ENCODE measurements at regions not wholly inside any gene's neighbourhood (a gene's known extent, or its start where the extent isn't known, plus 50 kb on each side); places are given as distances from the start of the nearest gene placed in this dataset.
A peak's percentile ranks its signal among the peaks of the same experiment; 100 is the strongest.

GRCh38 chr3:81864272-81864671, 102.8 kb upstream of the GBE1 start:
- FAIRE-seq (no peak), DNase-seq (ENCODE audit: insufficient read length, low spot score) (no peak)
- TF ChIP-seq POU2F2 (IDR thresholded peaks at IDR 0.05; ENCODE audit: low read depth, low read length) (no peak), POLR2A (IDR thresholded peaks at IDR 0.05; ENCODE audit: low read depth, low read length) (no peak), SPI1 (IDR thresholded peaks at IDR 0.05; ENCODE audit: low read depth, low read length) (no peak), PAX5 (IDR thresholded peaks at IDR 0.05; ENCODE audit: insufficient read depth, low read length, severe bottlenecking) (no peak), POLR2AphosphoS5 (IDR thresholded peaks at IDR 0.05; ENCODE audit: low read depth, low read length) (no peak), TAF1 (IDR thresholded peaks at IDR 0.05; ENCODE audit: low read depth, low read length) (no peak)

- FAIRE-seq = no peak
- TF ChIP-seq SPI1 (IDR thresholded peaks at IDR 0.05; ENCODE audit: low read depth, low read length) = no peak
- no peak for DNase-seq (ENCODE audit: insufficient read length, low spot score)
Observed at GRCh38 chr3:81863756-81864155, 102.3 kb upstream of the GBE1 start.

DNA sequence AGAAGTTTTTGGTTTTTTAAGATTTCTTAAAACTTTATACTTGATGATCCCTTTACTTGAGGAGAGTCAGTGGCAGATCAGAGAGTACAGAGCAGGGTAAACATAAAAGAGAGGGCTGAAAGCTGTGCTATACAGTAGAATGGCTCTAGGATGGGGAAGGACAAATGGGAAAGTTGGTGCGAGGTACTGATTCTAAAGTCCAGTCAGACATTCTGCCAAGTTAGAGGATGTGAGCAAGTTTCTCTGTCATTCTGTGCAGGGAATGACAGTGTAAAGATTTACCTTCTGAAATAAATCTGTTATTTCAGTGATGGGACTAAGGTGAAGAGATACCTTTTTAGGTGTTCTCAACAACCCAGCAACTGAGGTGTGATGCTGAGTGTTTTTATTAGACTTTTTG, 100.1 kb upstream of the GBE1 start:
- no peak for TF ChIP-seq POU2F2 (IDR thresholded peaks at IDR 0.05; ENCODE audit: low read depth, low read length)
- TF ChIP-seq TAF1 (IDR thresholded peaks at IDR 0.05; ENCODE audit: low read depth, low read length) = no peak
- TF ChIP-seq SPI1 (IDR thresholded peaks at IDR 0.05; ENCODE audit: low read depth, low read length) = no peak
- no peak for TF ChIP-seq POLR2A (IDR thresholded peaks at IDR 0.05; ENCODE audit: low read depth, low read length)
- no peak for TF ChIP-seq PAX5 (IDR thresholded peaks at IDR 0.05; ENCODE audit: insufficient read depth, low read length, severe bottlenecking)
- TF ChIP-seq POLR2AphosphoS5 (IDR thresholded peaks at IDR 0.05; ENCODE audit: low read depth, low read length) = no peak
- no peak for FAIRE-seq

DNA sequence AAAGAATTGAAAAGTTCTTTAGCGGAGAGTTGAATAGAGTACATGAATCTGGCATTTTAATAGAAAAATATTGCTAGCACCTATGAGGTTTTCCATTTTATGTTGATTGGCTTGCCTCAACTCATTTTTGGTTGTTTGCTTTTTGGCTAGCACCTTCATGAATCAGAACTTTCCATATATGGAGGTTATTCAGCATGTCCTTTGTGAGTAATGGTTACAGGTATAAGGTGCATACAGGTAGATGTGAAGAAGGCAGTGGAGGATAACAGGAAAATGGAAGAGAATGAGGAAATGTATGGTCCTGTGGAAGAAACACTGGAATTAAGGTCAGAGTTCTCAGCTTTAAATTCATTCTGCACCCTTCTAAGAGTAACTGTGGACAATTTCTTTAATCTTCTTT, 98.1 kb upstream of the GBE1 start:
- FAIRE-seq = no peak
- TF ChIP-seq POU2F2 (IDR thresholded peaks at IDR 0.05; ENCODE audit: low read depth, low read length) = no peak
- TF ChIP-seq TAF1 (IDR thresholded peaks at IDR 0.05; ENCODE audit: low read depth, low read length) = no peak
- TF ChIP-seq POLR2AphosphoS5 (IDR thresholded peaks at IDR 0.05; ENCODE audit: low read depth, low read length) = no peak
- no peak for TF ChIP-seq PAX5 (IDR thresholded peaks at IDR 0.05; ENCODE audit: insufficient read depth, low read length, severe bottlenecking)
- no peak for TF ChIP-seq POLR2A (IDR thresholded peaks at IDR 0.05; ENCODE audit: low read depth, low read length)
- TF ChIP-seq SPI1 (IDR thresholded peaks at IDR 0.05; ENCODE audit: low read depth, low read length) = no peak
- DNase-seq (ENCODE audit: insufficient read length, low spot score) = no peak

More for the DNA sequence above, 100.1 kb upstream of the GBE1 start:
- DNase-seq (ENCODE audit: insufficient read length, low spot score) = no peak

DNA sequence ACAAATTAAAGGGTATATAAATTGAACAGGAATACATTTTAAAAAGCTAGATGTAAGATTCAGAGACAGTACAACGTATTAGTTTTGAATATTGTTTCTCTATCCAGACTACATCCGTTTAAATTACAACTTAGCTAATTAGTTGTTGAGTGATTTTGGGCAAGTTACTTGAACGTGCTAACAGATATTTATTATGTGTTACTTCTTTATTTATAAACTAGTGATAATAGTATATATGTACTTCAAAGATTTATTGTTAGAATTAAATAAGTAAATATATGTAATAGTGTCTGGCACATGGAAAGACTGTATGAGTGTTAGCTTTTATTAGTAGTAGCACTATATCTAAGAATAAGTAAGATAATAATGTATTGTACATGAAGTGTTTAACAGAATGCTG, 92.0 kb upstream of the GBE1 start:
- FAIRE-seq = no peak

DNA sequence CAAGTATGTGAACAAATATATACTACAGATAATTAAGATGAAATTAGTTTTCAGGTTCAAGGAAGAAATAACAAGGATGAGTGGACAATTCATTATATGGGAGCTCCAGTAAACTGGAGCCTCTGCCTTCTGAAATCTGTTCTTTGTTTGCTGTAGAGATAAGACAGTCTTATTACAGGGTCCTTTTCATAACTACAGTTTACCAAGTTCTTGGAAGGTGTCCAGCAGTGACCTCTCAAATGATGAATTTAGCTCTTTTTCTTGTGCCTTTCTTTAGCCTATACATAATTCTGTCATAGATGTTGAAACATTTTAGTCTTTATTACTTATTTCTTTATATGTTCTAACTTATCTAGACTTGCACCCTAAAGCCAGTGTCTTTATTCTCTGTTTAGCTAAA, 89.7 kb upstream of the GBE1 start:
- no peak for FAIRE-seq
- TF ChIP-seq TAF1 (IDR thresholded peaks at IDR 0.05; ENCODE audit: low read depth, low read length) = no peak
- no peak for TF ChIP-seq SPI1 (IDR thresholded peaks at IDR 0.05; ENCODE audit: low read depth, low read length)
- no peak for TF ChIP-seq PAX5 (IDR thresholded peaks at IDR 0.05; ENCODE audit: insufficient read depth, low read length, severe bottlenecking)
- no peak for TF ChIP-seq POU2F2 (IDR thresholded peaks at IDR 0.05; ENCODE audit: low read depth, low read length)
- no peak for TF ChIP-seq POLR2AphosphoS5 (IDR thresholded peaks at IDR 0.05; ENCODE audit: low read depth, low read length)
- DNase-seq (ENCODE audit: insufficient read length, low spot score) = no peak

More for the DNA sequence above, 92.0 kb upstream of the GBE1 start:
- TF ChIP-seq POLR2A (IDR thresholded peaks at IDR 0.05; ENCODE audit: low read depth, low read length) = no peak
- TF ChIP-seq POLR2AphosphoS5 (IDR thresholded peaks at IDR 0.05; ENCODE audit: low read depth, low read length) = no peak
- no peak for TF ChIP-seq POU2F2 (IDR thresholded peaks at IDR 0.05; ENCODE audit: low read depth, low read length)
- no peak for TF ChIP-seq SPI1 (IDR thresholded peaks at IDR 0.05; ENCODE audit: low read depth, low read length)
- TF ChIP-seq TAF1 (IDR thresholded peaks at IDR 0.05; ENCODE audit: low read depth, low read length) = no peak
- TF ChIP-seq PAX5 (IDR thresholded peaks at IDR 0.05; ENCODE audit: insufficient read depth, low read length, severe bottlenecking) = no peak
- no peak for DNase-seq (ENCODE audit: insufficient read length, low spot score)

DNA sequence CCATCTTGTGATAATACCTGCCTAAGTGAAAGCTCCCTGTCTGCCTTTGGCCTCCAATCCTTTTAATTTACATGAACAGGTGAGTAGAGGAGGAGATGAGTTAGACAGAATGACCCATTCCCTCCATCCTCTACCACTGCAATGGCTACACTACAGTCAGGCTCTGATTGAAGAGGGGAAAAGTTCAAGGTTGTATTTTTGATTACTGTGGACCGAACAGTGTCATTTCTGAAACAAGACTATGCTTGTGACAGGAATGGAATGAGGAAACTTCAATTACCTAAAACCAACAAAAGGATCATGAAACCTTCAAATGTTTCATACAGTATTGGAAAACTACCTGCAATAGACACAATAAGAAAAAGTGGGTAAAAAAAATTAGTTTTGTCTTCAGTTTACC, 85.5 kb upstream of the GBE1 start:
- TF ChIP-seq POLR2A (IDR thresholded peaks at IDR 0.05; ENCODE audit: low read depth, low read length) (no peak), POLR2AphosphoS5 (IDR thresholded peaks at IDR 0.05; ENCODE audit: low read depth, low read length) (no peak), SPI1 (IDR thresholded peaks at IDR 0.05; ENCODE audit: low read depth, low read length) (no peak), PAX5 (IDR thresholded peaks at IDR 0.05; ENCODE audit: insufficient read depth, low read length, severe bottlenecking) (no peak), POU2F2 (IDR thresholded peaks at IDR 0.05; ENCODE audit: low read depth, low read length) (no peak), TAF1 (IDR thresholded peaks at IDR 0.05; ENCODE audit: low read depth, low read length) (no peak)
- FAIRE-seq (peak; percentile 69), DNase-seq (ENCODE audit: insufficient read length, low spot score) (no peak)

DNA sequence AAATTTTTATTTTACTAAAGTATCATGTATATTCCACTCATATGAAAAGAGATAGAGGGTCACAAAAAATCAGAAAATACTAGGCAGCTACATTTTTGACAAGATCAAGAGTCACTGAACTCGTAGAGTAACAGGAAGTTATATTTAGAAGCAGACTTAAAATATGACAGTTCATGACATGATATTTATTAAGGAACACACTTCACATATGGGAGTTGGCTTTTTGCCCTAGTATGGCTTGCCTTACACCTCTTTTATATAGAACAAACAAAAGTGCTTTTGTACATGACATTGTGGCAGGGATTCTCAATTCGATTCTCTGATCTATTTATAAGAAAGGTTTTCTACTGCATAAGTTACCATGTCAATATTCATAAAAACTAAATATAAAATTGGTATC, 80.1 kb upstream of the GBE1 start:
- FAIRE-seq (no peak), DNase-seq (ENCODE audit: insufficient read length, low spot score) (no peak)
- TF ChIP-seq SPI1 (IDR thresholded peaks at IDR 0.05; ENCODE audit: low read depth, low read length) (no peak), PAX5 (IDR thresholded peaks at IDR 0.05; ENCODE audit: insufficient read depth, low read length, severe bottlenecking) (no peak), POLR2AphosphoS5 (IDR thresholded peaks at IDR 0.05; ENCODE audit: low read depth, low read length) (no peak), TAF1 (IDR thresholded peaks at IDR 0.05; ENCODE audit: low read depth, low read length) (no peak), POU2F2 (IDR thresholded peaks at IDR 0.05; ENCODE audit: low read depth, low read length) (no peak), POLR2A (IDR thresholded peaks at IDR 0.05; ENCODE audit: low read depth, low read length) (no peak)

DNA sequence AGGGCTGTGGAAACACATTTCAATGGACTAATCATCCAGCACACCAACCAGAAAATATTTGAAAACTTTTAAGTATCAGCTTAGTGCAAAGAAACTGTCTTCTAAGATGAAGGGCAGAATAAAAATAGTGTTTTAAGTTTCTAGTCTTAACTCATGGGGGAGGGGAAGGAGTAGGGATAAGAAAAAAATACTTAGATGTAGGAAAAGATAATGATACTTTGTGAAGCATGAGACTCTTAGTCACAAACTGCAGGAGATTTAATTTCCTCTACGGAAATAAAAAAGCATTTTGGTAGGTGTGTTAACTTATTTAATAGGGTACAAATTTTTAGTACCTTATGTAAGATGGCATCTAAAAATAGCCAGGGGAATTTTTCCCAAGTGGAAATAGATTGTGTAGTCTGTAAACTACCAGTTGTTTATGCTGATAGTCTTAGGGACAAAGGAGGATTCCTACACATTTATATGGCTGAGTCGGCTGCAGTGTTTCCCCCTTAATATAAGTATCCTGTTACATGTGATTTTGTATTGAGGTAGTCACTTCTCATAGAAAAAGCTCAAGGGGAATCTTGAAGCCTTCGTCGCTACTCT, 78.2 kb upstream of the GBE1 start:
- FAIRE-seq (no peak), DNase-seq (ENCODE audit: insufficient read length, low spot score) (no peak)
- no peak for TF ChIP-seq POLR2AphosphoS5 (IDR thresholded peaks at IDR 0.05; ENCODE audit: low read depth, low read length)
- TF ChIP-seq PAX5 (IDR thresholded peaks at IDR 0.05; ENCODE audit: insufficient read depth, low read length, severe bottlenecking) = no peak
- TF ChIP-seq POU2F2 (IDR thresholded peaks at IDR 0.05; ENCODE audit: low read depth, low read length) = no peak
- TF ChIP-seq TAF1 (IDR thresholded peaks at IDR 0.05; ENCODE audit: low read depth, low read length) = no peak
- no peak for TF ChIP-seq SPI1 (IDR thresholded peaks at IDR 0.05; ENCODE audit: low read depth, low read length)
- no peak for TF ChIP-seq POLR2A (IDR thresholded peaks at IDR 0.05; ENCODE audit: low read depth, low read length)

DNA sequence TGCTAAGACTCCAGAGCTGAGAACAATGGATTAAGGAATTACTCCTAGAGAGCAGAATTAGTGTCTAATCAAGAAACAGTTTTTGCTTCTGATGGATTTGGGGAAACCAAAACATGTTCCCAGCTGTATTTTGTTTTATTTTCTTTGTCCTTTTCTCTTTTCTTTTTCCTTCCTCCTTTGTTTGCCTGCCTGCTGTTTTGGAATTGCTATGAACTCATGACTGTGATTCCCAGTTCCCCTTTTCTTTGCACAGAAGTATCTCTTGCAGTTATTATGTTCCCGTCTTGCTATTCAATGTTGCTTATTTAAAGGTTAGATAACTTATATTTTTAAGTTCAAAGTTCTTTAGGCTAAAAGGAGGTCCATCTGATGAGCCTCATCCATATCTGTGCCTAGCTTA, 77.0 kb upstream of the GBE1 start:
- no peak for DNase-seq (ENCODE audit: insufficient read length, low spot score)
- TF ChIP-seq SPI1 (IDR thresholded peaks at IDR 0.05; ENCODE audit: low read depth, low read length) (peak; percentile 92), POU2F2 (IDR thresholded peaks at IDR 0.05; ENCODE audit: low read depth, low read length) (no peak)
- no peak for FAIRE-seq

Measured in GM12891 (cell line).